ENCODE measurements at regions not wholly inside any gene's neighbourhood (a gene's known extent, or its start where the extent isn't known, plus 50 kb on each side); places are given as distances from the start of the nearest gene placed in this dataset.

DNA sequence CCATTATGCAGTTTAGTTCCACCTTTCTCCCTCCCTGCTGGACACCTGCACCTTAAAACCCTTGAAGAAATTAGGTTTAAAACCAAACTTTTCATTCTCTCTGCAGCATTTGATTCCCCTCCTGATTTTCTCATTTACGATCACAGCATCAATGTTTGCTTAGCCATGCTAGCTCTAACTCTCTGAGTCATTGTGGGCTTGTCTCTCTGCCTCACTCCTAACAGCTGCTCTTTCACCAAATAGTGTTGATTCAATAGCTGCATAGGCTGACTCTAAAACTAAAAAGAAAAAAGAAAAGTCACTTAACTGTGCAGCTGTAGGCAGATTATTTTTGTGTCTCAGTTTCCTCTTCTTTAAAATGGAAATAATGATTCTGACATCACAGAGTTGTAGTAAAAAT lies 1124.9 kb downstream of the DIAPH3 start:
- Histone ChIP-seq H4K20me1 (ENCODE audit: insufficient read depth) (no peaks in the 10 kb centered on the region), H3K9ac (no peak overlapping the region), H3K4me3 (ENCODE audit: low read depth in 2 of 2, low read length in 1 of 2) (no peak overlapping the region), H2AFZ (ENCODE audit: low read depth) (no peak overlapping the region), H3K9me2 (no peaks in the 10 kb centered on the region), H3K36me3 (replicated peaks in 1 of 2; ENCODE audit: control insufficient read depth in 1 of 2, insufficient read depth in 2 of 2, low read length in 1 of 2) (no peaks in the 10 kb centered on the region), H3K79me2 (ENCODE audit: insufficient read depth) (no peaks in the 10 kb centered on the region), H3F3A (replicated peaks; ENCODE audit: insufficient read depth) (no peaks in the 10 kb centered on the region), H3K27ac (ENCODE audit: low read depth in 2 of 2, low read length in 1 of 2) (no peak overlapping the region), H3K27me3 (ENCODE audit: insufficient read depth) (no peaks in the 10 kb centered on the region), H3K4me2 (no peak overlapping the region), H3K9me3 (no peaks in the 10 kb centered on the region), H3K4me1 (ENCODE audit: control insufficient read depth in 1 of 2, insufficient read depth in 2 of 2, low read depth in 1 of 2, low read length in 1 of 2) (no peaks in the 10 kb centered on the region)
- TF ChIP-seq TEAD4 (IDR thresholded peaks at IDR 0.05; ENCODE audit: borderline replicate concordance, insufficient read depth) (no peak), SMC3 (IDR thresholded peaks at IDR 0.05; ENCODE audit: low read depth, low read length) (no peak), NRF1 (IDR thresholded peaks at IDR 0.05; ENCODE audit: low read depth, low read length) (no peak)
- ChIA-PET POLR2A (no interaction called here), CTCF (no interaction called here)
- no peak for DNase-seq
- WGBS (ENCODE audit: low lambda C conversion rate) = 76% methylated on average over 1 of the region's 1 CpG

GRCh38 chr13:59043016-59043415 lies 1120.7 kb downstream of the DIAPH3 start:
- ChIA-PET CTCF (no interaction called here), POLR2A (no interaction called here)
- H3K4me3 ChIP-seq (ENCODE audit: low read depth in 2 of 2, low read length in 1 of 2) = no peak overlapping the region
- H3K79me2 ChIP-seq (ENCODE audit: insufficient read depth) = no peaks in the 10 kb centered on the region
- H3K9me3 ChIP-seq = no peaks in the 10 kb centered on the region
- H3K27me3 ChIP-seq (ENCODE audit: insufficient read depth) = no peaks in the 10 kb centered on the region
- H3K9ac ChIP-seq = no peak overlapping the region
- H3K27ac ChIP-seq (ENCODE audit: low read depth in 2 of 2, low read length in 1 of 2) = no peak overlapping the region
- H2AFZ ChIP-seq (ENCODE audit: low read depth) = no peak overlapping the region
- no peak for DNase-seq
- no peaks in the 10 kb centered on the region for H3K36me3 ChIP-seq (replicated peaks in 1 of 2; ENCODE audit: control insufficient read depth in 1 of 2, insufficient read depth in 2 of 2, low read length in 1 of 2)
- 47% methylated on average over 2 of the region's 2 CpGs for WGBS (ENCODE audit: low lambda C conversion rate)
- H4K20me1 ChIP-seq (ENCODE audit: insufficient read depth) = no peaks in the 10 kb centered on the region
- no peaks in the 10 kb centered on the region for H3F3A ChIP-seq (replicated peaks; ENCODE audit: insufficient read depth)
- H3K4me1 ChIP-seq (ENCODE audit: control insufficient read depth in 1 of 2, insufficient read depth in 2 of 2, low read depth in 1 of 2, low read length in 1 of 2) = no peaks in the 10 kb centered on the region
- no peak overlapping the region for H3K4me2 ChIP-seq
- H3K9me2 ChIP-seq = no peaks in the 10 kb centered on the region
- TF ChIP-seq, protein P1, sequence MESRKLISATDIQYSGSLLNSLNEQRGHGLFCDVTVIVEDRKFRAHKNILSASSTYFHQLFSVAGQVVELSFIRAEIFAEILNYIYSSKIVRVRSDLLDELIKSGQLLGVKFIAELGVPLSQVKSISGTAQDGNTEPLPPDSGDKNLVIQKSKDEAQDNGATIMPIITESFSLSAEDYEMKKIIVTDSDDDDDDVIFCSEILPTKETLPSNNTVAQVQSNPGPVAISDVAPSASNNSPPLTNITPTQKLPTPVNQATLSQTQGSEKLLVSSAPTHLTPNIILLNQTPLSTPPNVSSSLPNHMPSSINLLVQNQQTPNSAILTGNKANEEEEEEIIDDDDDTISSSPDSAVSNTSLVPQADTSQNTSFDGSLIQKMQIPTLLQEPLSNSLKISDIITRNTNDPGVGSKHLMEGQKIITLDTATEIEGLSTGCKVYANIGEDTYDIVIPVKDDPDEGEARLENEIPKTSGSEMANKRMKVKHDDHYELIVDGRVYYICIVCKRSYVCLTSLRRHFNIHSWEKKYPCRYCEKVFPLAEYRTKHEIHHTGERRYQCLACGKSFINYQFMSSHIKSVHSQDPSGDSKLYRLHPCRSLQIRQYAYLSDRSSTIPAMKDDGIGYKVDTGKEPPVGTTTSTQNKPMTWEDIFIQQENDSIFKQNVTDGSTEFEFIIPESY (IDR thresholded peaks at IDR 0.05; ENCODE audit: borderline replicate concordance, low read depth) = no peak
- TF ChIP-seq, protein P2, sequence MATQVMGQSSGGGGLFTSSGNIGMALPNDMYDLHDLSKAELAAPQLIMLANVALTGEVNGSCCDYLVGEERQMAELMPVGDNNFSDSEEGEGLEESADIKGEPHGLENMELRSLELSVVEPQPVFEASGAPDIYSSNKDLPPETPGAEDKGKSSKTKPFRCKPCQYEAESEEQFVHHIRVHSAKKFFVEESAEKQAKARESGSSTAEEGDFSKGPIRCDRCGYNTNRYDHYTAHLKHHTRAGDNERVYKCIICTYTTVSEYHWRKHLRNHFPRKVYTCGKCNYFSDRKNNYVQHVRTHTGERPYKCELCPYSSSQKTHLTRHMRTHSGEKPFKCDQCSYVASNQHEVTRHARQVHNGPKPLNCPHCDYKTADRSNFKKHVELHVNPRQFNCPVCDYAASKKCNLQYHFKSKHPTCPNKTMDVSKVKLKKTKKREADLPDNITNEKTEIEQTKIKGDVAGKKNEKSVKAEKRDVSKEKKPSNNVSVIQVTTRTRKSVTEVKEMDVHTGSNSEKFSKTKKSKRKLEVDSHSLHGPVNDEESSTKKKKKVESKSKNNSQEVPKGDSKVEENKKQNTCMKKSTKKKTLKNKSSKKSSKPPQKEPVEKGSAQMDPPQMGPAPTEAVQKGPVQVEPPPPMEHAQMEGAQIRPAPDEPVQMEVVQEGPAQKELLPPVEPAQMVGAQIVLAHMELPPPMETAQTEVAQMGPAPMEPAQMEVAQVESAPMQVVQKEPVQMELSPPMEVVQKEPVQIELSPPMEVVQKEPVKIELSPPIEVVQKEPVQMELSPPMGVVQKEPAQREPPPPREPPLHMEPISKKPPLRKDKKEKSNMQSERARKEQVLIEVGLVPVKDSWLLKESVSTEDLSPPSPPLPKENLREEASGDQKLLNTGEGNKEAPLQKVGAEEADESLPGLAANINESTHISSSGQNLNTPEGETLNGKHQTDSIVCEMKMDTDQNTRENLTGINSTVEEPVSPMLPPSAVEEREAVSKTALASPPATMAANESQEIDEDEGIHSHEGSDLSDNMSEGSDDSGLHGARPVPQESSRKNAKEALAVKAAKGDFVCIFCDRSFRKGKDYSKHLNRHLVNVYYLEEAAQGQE (IDR thresholded peaks at IDR 0.05; ENCODE audit: low read depth, low read length) = no peak
- TF ChIP-seq NRF1 (IDR thresholded peaks at IDR 0.05; ENCODE audit: low read depth, low read length) = no peak
- TF ChIP-seq USF1 (IDR thresholded peaks at IDR 0.05; ENCODE audit: borderline replicate concordance, low read depth) = no peak
- TF ChIP-seq FOXM1 (IDR thresholded peaks at IDR 0.05; ENCODE audit: low read depth) = no peak
- no peak for TF ChIP-seq CTCF (IDR thresholded peaks at IDR 0.05)
- TF ChIP-seq YY1 (IDR thresholded peaks at IDR 0.05; ENCODE audit: low read depth) = no peak
- no peak for TF ChIP-seq IRF3 (IDR thresholded peaks at IDR 0.05; ENCODE audit: low read depth, low read length)
- no peak for TF ChIP-seq SIN3A (IDR thresholded peaks at IDR 0.05; ENCODE audit: borderline replicate concordance, low read depth, low read length)
- TF ChIP-seq MXI1 (IDR thresholded peaks at IDR 0.05; ENCODE audit: low read depth, low read length) = no peak
- TF ChIP-seq EZH2phosphoT487 (IDR thresholded peaks at IDR 0.05; ENCODE audit: borderline replicate concordance, low read depth) = no peak
- TF ChIP-seq, protein P3, sequence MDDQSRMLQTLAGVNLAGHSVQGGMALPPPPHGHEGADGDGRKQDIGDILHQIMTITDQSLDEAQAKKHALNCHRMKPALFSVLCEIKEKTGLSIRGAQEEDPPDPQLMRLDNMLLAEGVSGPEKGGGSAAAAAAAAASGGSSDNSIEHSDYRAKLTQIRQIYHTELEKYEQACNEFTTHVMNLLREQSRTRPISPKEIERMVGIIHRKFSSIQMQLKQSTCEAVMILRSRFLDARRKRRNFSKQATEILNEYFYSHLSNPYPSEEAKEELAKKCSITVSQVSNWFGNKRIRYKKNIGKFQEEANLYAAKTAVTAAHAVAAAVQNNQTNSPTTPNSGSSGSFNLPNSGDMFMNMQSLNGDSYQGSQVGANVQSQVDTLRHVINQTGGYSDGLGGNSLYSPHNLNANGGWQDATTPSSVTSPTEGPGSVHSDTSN (IDR thresholded peaks at IDR 0.05) = no peak
- no peak for TF ChIP-seq POLR2AphosphoS5 (IDR thresholded peaks at IDR 0.05; ENCODE audit: low read depth, low read length)
- no peak for TF ChIP-seq RCOR1 (IDR thresholded peaks at IDR 0.05; ENCODE audit: low read length)
- no peak for TF ChIP-seq TCF12 (IDR thresholded peaks at IDR 0.05)
- TF ChIP-seq GATA2 (CRISPR knock-in tag; IDR thresholded peaks at IDR 0.05) = no peak
